Ovary (tissue), 3 donors: ENCODE measurements at regions not wholly inside any gene's neighbourhood (a gene's known extent, or its start where the extent isn't known, plus 50 kb on each side); places are given as distances from the start of the nearest gene placed in this dataset.

Experiments
- EP300 ChIP-seq: sonication (generic); formaldehyde crosslinking; IDR thresholded peaks from one replicate; pipeline ENCODE4 v1.6.1; 2017; ENCODE audit warnings: antibody characterized with exemption
- POLR2A ChIP-seq: fragments of 450-650 bp; IDR thresholded peaks from one replicate; pipeline ENCODE4 v1.6.1; 2017; ENCODE audit warnings: antibody characterized with exemption, mild to moderate bottlenecking, moderate library complexity
- TF ChIP-seq, protein P1 (sequence below), 3 donors: fragments of 450-650 bp in 2 of 3; fragments of 200-600 bp in 1 of 3; IDR thresholded peaks; one replicate each; pipeline versions ENCODE4 v1.5.1 to v1.8.0; 2016 to 2022; ENCODE audit warnings: antibody characterized with exemption in 3 of 3, mild to moderate bottlenecking in 1 of 3
- donor health status: DM: no; HTN: no; CAD: no.

- TF ChIP-seq, protein P1, sequence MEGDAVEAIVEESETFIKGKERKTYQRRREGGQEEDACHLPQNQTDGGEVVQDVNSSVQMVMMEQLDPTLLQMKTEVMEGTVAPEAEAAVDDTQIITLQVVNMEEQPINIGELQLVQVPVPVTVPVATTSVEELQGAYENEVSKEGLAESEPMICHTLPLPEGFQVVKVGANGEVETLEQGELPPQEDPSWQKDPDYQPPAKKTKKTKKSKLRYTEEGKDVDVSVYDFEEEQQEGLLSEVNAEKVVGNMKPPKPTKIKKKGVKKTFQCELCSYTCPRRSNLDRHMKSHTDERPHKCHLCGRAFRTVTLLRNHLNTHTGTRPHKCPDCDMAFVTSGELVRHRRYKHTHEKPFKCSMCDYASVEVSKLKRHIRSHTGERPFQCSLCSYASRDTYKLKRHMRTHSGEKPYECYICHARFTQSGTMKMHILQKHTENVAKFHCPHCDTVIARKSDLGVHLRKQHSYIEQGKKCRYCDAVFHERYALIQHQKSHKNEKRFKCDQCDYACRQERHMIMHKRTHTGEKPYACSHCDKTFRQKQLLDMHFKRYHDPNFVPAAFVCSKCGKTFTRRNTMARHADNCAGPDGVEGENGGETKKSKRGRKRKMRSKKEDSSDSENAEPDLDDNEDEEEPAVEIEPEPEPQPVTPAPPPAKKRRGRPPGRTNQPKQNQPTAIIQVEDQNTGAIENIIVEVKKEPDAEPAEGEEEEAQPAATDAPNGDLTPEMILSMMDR (IDR thresholded peaks at IDR 0.05): no peak
- TF ChIP-seq POLR2A (no peak), EP300 (no peak)
Observed at GRCh38 chr3:167901138-167901537, 165.6 kb downstream of the SERPINI1 start.
